ENCODE measurements at regions not wholly inside any gene's neighbourhood (a gene's known extent, or its start where the extent isn't known, plus 50 kb on each side); places are given as distances from the start of the nearest gene placed in this dataset.

DNA sequence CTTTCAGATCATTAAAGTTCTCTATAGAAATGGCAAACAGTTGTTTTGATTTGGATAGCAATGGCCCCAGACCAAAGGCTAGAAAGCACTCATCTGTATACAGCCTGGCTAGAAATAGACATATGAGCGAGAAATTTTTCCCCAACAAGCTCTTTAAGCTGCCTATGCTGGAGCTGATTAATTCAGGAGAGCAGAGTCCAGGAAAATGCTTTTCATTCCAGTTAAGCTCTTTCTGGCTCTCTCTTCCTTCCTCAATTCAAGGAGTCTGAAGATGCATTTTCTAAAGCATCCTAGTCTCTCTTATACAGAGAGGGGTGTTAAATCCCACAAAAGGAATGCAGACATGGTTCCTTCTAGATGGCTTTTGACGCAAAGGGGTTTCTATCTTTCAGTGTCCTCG, 141.7 kb upstream of the RAI2 start:
- H4K20me1 ChIP-seq (ENCODE audit: control insufficient read depth, insufficient read depth, insufficient read length) = no peaks in the 10 kb centered on the region

More for the DNA sequence above, 141.7 kb upstream of the RAI2 start:
- Histone ChIP-seq H2BK12ac (ENCODE audit: insufficient read length, low read depth, low read length) (no peak overlapping the region), H3K23me2 (ENCODE audit: insufficient read length, low read depth, low read length, poor library complexity, severe bottlenecking) (no peaks in the 10 kb centered on the region), H3K4me2 (ENCODE audit: insufficient read depth, insufficient read length, low read length) (no peak overlapping the region), H3K18ac (ENCODE audit: insufficient read length, low read depth, low read length) (no peak overlapping the region), H3K27me3 (ENCODE audit: insufficient read depth, low read length) (no peaks in the 10 kb centered on the region), H3K79me2 (ENCODE audit: insufficient read depth, low read length) (no peaks in the 10 kb centered on the region), H3K9ac (ENCODE audit: extremely low read depth, insufficient read length, low read length) (no peak overlapping the region), H3K9me3 (ENCODE audit: control insufficient read depth, low read depth, low read length) (peaks cover 32% of the 10 kb centered on the region), H2BK5ac (ENCODE audit: insufficient read length, low read length) (no peak overlapping the region), H2BK120ac (ENCODE audit: low read depth, low read length, poor library complexity, severe bottlenecking) (no peak overlapping the region), H2AK5ac (ENCODE audit: insufficient read length, low read length) (no peak overlapping the region), H3K79me1 (ENCODE audit: insufficient read depth, low read depth, low read length, poor library complexity, severe bottlenecking) (no peaks in the 10 kb centered on the region), H4K91ac (ENCODE audit: insufficient read length, low read depth, low read length) (no peak overlapping the region), H3K23ac (ENCODE audit: insufficient read length, low read depth, low read length) (no peak overlapping the region), H2BK20ac (ENCODE audit: low read depth, low read length, poor library complexity, severe bottlenecking) (no peak overlapping the region), H2AFZ (ENCODE audit: low read length) (no peak overlapping the region), H3K56ac (ENCODE audit: insufficient read length, low read depth, low read length) (no peak overlapping the region), H4K8ac (replicated peaks; ENCODE audit: insufficient read length, low read depth, low read length) (no peak overlapping the region), H3K4me1 (ENCODE audit: insufficient read depth, low read length) (no peaks in the 10 kb centered on the region), H3K14ac (ENCODE audit: insufficient read depth, low read length) (no peak overlapping the region), H4K5ac (ENCODE audit: insufficient read length, low read depth, low read length) (no peak overlapping the region), H3T11ph (ENCODE audit: low read length) (no peak overlapping the region), H3K27ac (ENCODE audit: insufficient read length, low read depth, low read length) (no peak overlapping the region), H3K4ac (ENCODE audit: low read depth, low read length) (no peak overlapping the region), H2BK15ac (ENCODE audit: low read depth, low read length) (no peak overlapping the region)
- H3K27me3 Mint-ChIP-seq (ENCODE audit: low read depth) = no peaks in the 10 kb centered on the region; the same call in 1 of the 2 replicates
- peaks cover 3 to 7% of the 10 kb centered on the region in 2 experiments; a peak in 3 of 4 replicates for H3K4me1 Mint-ChIP-seq
- H3K27ac Mint-ChIP-seq = no peak overlapping the region
- no CpG with 5 or more reads among the region's 3 CpGs for WGBS (ENCODE audit: extremely low coverage, insufficient read length, low lambda C conversion rate)
- peaks cover 49 to 59% of the 10 kb centered on the region in 2 experiments for H3K9me3 Mint-ChIP-seq
- TF ChIP-seq, protein P1, sequence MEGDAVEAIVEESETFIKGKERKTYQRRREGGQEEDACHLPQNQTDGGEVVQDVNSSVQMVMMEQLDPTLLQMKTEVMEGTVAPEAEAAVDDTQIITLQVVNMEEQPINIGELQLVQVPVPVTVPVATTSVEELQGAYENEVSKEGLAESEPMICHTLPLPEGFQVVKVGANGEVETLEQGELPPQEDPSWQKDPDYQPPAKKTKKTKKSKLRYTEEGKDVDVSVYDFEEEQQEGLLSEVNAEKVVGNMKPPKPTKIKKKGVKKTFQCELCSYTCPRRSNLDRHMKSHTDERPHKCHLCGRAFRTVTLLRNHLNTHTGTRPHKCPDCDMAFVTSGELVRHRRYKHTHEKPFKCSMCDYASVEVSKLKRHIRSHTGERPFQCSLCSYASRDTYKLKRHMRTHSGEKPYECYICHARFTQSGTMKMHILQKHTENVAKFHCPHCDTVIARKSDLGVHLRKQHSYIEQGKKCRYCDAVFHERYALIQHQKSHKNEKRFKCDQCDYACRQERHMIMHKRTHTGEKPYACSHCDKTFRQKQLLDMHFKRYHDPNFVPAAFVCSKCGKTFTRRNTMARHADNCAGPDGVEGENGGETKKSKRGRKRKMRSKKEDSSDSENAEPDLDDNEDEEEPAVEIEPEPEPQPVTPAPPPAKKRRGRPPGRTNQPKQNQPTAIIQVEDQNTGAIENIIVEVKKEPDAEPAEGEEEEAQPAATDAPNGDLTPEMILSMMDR (conservative IDR thresholded peaks at IDR 0.05) = no peak
- DNase-seq = no peak
- H3K4me3 Mint-ChIP-seq = no peak overlapping the region
- peaks cover 0 to 7% (median 3%) of the 10 kb centered on the region in 3 experiments; a peak in 4 of 7 replicates for H3K36me3 Mint-ChIP-seq (ENCODE audit: insufficient read depth in 1 of 3, low read depth in 3 of 3)
